NT2/D1 (cell line): ENCODE measurements at regions not wholly inside any gene's neighbourhood (a gene's known extent, or its start where the extent isn't known, plus 50 kb on each side); places are given as distances from the start of the nearest gene placed in this dataset.

ENCODE experiments used
- YY1 ChIP-seq: IDR thresholded peaks from 2 replicates; pipeline ENCODE4 v1.6.1; 2011; ENCODE audit not compliant: insufficient read length, insufficient read depth
- ZNF274 ChIP-seq: IDR thresholded peaks from 2 replicates; pipeline ENCODE4 v1.6.1; 2011; ENCODE audit warnings: mild to moderate bottlenecking, low read depth, low read length

DNA sequence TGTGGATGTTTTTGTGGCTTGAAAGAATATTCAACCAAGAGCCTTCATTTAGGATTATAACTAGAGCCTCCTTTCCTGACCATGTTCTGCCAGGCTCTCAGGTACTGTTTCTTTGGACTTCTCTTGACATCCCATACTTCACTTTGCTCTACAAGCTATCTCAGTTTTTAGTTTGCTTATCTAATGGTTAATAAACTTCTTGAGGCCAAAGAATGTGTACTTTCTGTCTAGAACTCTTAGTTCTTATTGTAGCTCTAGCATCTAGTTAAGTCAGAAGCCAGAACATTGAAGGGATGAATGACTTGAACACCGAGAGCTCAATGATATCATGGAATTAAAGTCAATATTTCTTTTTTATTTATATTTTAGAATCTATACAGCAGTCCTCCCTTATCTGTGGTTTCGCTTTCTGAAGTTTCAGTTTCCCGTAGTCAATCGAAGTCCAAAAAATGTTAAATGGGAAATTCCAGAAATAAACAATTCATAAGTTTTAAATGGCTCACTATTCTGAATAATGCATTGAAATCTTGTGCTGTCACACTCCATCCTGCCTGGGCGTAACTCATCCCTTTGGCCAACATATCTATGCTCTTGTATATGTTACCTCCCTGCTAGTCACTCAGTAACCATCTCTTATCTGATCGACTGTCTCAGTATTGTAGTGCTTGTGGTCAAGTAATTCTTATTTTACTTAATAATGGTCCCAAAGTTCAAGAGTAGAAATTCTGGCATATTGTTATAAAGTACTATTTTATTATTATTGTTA, 368.6 kb upstream of the RBMS3 start:
- TF ChIP-seq ZNF274, result no peak
- no peak for TF ChIP-seq YY1
